NB4 (cell line): ENCODE measurements at regions not wholly inside any gene's neighbourhood (a gene's known extent, or its start where the extent isn't known, plus 50 kb on each side); places are given as distances from the start of the nearest gene placed in this dataset.

ENCODE experiments used
- CTCF ChIP-seq: IDR thresholded peaks from one replicate; pipeline ENCODE4 v1.5.1; 2012; ENCODE audit warnings: low read depth, low read length
- MAX ChIP-seq: IDR thresholded peaks from 2 replicates; pipeline ENCODE4 v1.6.1; 2011; ENCODE audit warnings: low read depth, low read length
- POLR2A ChIP-seq: IDR thresholded peaks from 2 replicates; pipeline ENCODE4 v1.6.1; 2011; ENCODE audit warnings: mild to moderate bottlenecking; ENCODE audit not compliant: insufficient read length; ENCODE audit errors: extremely low read depth

- TF ChIP-seq CTCF (no peak), POLR2A (no peak), MAX (no peak)
Observed at GRCh38 chr13:66212511-66212910, 1017.6 kb downstream of the PCDH9 start.
